ENCODE measurements at regions not wholly inside any gene's neighbourhood (a gene's known extent, or its start where the extent isn't known, plus 50 kb on each side); places are given as distances from the start of the nearest gene placed in this dataset.
"Not testable (repeated sequence)": the region's sequence is repeated elsewhere in the genome, so short reads cannot be mapped to it uniquely, and the experiment has no call there.

- H4K8ac ChIP-seq (ENCODE audit: extremely low read depth, insufficient read depth, low read length); H3K23ac ChIP-seq (ENCODE audit: insufficient read length); CTCF ChIA-PET (ENCODE audit: partially characterized antibody); H3K79me2 ChIP-seq (ENCODE audit: control insufficient read depth in 1 of 2, insufficient read depth in 2 of 2, low read length in 2 of 2); DNase-seq (ENCODE audit: low read depth in 1 of 2, low spot score in 2 of 2); H3K27me3 ChIP-seq (replicated peaks in 1 of 4; ENCODE audit: control insufficient read depth in 3 of 4, extremely low read depth in 1 of 4, insufficient read depth in 3 of 4, low read length in 3 of 4); H3K79me1 ChIP-seq (ENCODE audit: low read depth, low read length); H2AFZ ChIP-seq (ENCODE audit: low read length); H2AK5ac ChIP-seq (ENCODE audit: low read depth, low read length); H3K9ac ChIP-seq (replicated peaks in 1 of 4; ENCODE audit: extremely low read depth in 1 of 4, low read depth in 3 of 4, low read length in 3 of 4); H2BK20ac ChIP-seq (ENCODE audit: low read length); H3K27ac ChIP-seq (ENCODE audit: low read depth, low read length); POLR2A ChIA-PET (ENCODE audit: partially characterized antibody); H3K18ac ChIP-seq (ENCODE audit: extremely low read depth, low read length); H2BK12ac ChIP-seq (ENCODE audit: low read depth, low read length); H4K20me1 ChIP-seq (replicated peaks in 1 of 2; ENCODE audit: control insufficient read depth in 1 of 2, insufficient read depth in 2 of 2, low read length in 2 of 2); H4K5ac ChIP-seq (ENCODE audit: insufficient read length, low read depth, low read length); H3K56ac ChIP-seq (replicated peaks; ENCODE audit: insufficient read length, low read depth, low read length); H2BK15ac ChIP-seq (ENCODE audit: low read length); H3K4me3 ChIP-seq (ENCODE audit: extremely low read depth in 1 of 4, insufficient read depth in 2 of 4, low read depth in 3 of 4, low read length in 4 of 4); H3K23me2 ChIP-seq (ENCODE audit: low read depth, low read length); H3K14ac ChIP-seq (ENCODE audit: insufficient read length); H4K91ac ChIP-seq (replicated peaks; ENCODE audit: insufficient read length, low read length); H2BK120ac ChIP-seq (replicated peaks; ENCODE audit: low read depth, low read length); H3K4me2 ChIP-seq (ENCODE audit: insufficient read depth in 1 of 2, low read depth in 2 of 2, low read length in 2 of 2); H3K36me3 ChIP-seq (ENCODE audit: control insufficient read depth in 2 of 4, insufficient read depth in 4 of 4, low read length in 3 of 4); H3K4ac ChIP-seq (replicated peaks; ENCODE audit: insufficient read length, low read depth, low read length); H2BK5ac ChIP-seq (ENCODE audit: low read depth, low read length); FAIRE-seq; H3K4me1 ChIP-seq (replicated peaks in 1 of 4; ENCODE audit: control insufficient read depth in 3 of 4, insufficient read depth in 4 of 4, low read length in 3 of 4): not testable (repeated sequence)
- WGBS, 2 experiments (ENCODE audit: extremely low coverage in 1 of 2, insufficient coverage in 1 of 2, insufficient read length in 1 of 2, insufficient replicate concordance in 2 of 2, low coverage in 1 of 2, low lambda C conversion rate in 2 of 2, missing lambda C conversion rate in 1 of 2), result 81% methylated on average over 4 of the region's 4 CpGs; no CpG with 5 or more reads in 1 of the 2 experiments
- peaks cover 6 to 71% of the 10 kb centered on the region in 2 experiments; a peak in 3 of 4 replicates for H3K9me3 ChIP-seq (ENCODE audit: insufficient read depth in 2 of 2, low read depth in 1 of 2, low read length in 1 of 2)
Measured at GRCh38 chr21:9036966-9037587, 1484.3 kb upstream of the TPTE start.

Data from H1 (cell line).